DMS153 treated with DMSO at 0.1 percent for 48 hours (cell line): ENCODE measurements at regions not wholly inside any gene's neighbourhood (a gene's known extent, or its start where the extent isn't known, plus 50 kb on each side); places are given as distances from the start of the nearest gene placed in this dataset.

Source experiments
- DNase-seq: peaks from one replicate; lab custom pipeline; 2025; ENCODE audit not compliant: unreplicated experiment; lab: John Stamatoyannopoulos, UW

GRCh38 chr5:159453209-159453608, 122.9 kb upstream of the IL12B start:
- no peak for DNase-seq

- DNase-seq: no peak
Measured at GRCh38 chr5:159456261-159456660, 126.0 kb upstream of the IL12B start.

GRCh38 chr5:159456722-159457465, 126.6 kb upstream of the IL12B start:
- no peak for DNase-seq

- no peak for DNase-seq
Measured at GRCh38 chr5:159458217-159458711, 128.0 kb upstream of the IL12B start.

GRCh38 chr5:159459132-159459627, 128.9 kb upstream of the IL12B start:
- no peak for DNase-seq

- no peak for DNase-seq
Measured at GRCh38 chr5:159459951-159460538, 129.8 kb upstream of the IL12B start.

- DNase-seq: no peak
Measured at GRCh38 chr5:159463590-159464321, 133.5 kb upstream of the IL12B start.

- DNase-seq: no peak
Measured at GRCh38 chr5:159465604-159466003, 135.3 kb upstream of the IL12B start.

- no peak for DNase-seq
Measured at GRCh38 chr5:159467666-159468065, 137.4 kb upstream of the IL12B start.

GRCh38 chr5:159469496-159470372, 139.4 kb upstream of the IL12B start:
- no peak for DNase-seq

GRCh38 chr5:159471904-159472303, 141.6 kb upstream of the IL12B start:
- DNase-seq: no peak

- DNase-seq: no peak
Measured at GRCh38 chr5:159475026-159475425, 144.7 kb upstream of the IL12B start.

GRCh38 chr5:159478950-159479349, 148.7 kb upstream of the IL12B start:
- DNase-seq: no peak

- no peak for DNase-seq
Measured at GRCh38 chr5:159480849-159481248, 150.6 kb upstream of the IL12B start.

GRCh38 chr5:159481751-159482150, 151.5 kb upstream of the IL12B start:
- no peak for DNase-seq

GRCh38 chr5:159486836-159487235, 156.5 kb upstream of the IL12B start:
- DNase-seq: no peak

- DNase-seq: no peak
Measured at GRCh38 chr5:159488516-159488915, 158.2 kb upstream of the IL12B start.

GRCh38 chr5:159489779-159490178, 159.5 kb upstream of the IL12B start:
- no peak for DNase-seq

- DNase-seq: no peak
Measured at GRCh38 chr5:159490507-159490906, 160.2 kb upstream of the IL12B start.

- DNase-seq: no peak
Measured at GRCh38 chr5:159493696-159494095, 163.4 kb upstream of the IL12B start.

- no peak for DNase-seq
Measured at GRCh38 chr5:159496773-159497172, 166.5 kb upstream of the IL12B start.
